ENCODE measurements at regions not wholly inside any gene's neighbourhood (a gene's known extent, or its start where the extent isn't known, plus 50 kb on each side); places are given as distances from the start of the nearest gene placed in this dataset.

GRCh38 chr13:107133950-107134349 lies 566.0 kb upstream of the ARGLU1 start:
- no peak for DNase-seq

GRCh38 chr13:107130566-107130965 lies 562.6 kb upstream of the ARGLU1 start:
- no peak for DNase-seq

DNA sequence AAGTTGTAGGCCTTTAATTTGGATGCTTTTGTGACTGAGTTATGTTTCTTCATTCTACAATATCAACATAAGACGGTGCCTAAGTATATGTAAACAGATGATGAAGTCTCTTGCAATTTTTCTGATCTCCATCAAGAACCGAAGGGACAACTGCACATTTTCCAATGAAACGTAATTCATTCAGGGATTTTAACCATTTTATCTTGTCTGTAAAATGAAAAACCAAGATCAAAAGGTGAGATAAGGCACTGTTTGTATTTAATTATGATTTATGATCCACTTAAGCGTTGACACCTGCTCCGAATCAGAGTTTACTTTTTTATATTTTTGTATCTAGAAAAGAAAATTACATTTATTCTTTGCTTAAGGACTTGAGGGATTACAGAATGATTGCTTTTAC lies 556.8 kb upstream of the ARGLU1 start:
- no peak for DNase-seq

- DNase-seq, result no peak
Observed at GRCh38 chr13:107124129-107124718, 556.3 kb upstream of the ARGLU1 start.

- DNase-seq, result no peak
Observed at GRCh38 chr13:107121793-107122192, 553.9 kb upstream of the ARGLU1 start.

- no peak for DNase-seq
Observed at GRCh38 chr13:107119989-107120881, 552.3 kb upstream of the ARGLU1 start.

DNA sequence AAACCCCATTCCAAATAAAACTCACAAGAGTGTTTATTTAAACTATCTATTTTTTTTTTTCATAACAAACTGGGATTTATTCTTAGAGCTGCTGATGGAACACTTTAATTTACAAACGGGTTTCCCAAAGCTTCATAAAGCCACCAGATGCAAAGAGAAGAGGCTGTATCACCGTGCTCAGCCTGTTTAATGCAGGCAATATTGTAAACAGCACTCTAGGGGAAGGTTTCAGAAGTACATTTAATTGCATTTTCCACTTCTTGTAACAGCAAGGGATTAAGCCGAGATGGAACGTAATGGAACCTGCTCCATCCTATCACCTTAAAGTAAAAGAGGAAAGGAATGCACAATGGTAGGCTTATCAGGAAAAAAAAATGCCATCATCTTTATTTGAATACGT lies 550.6 kb upstream of the ARGLU1 start:
- DNase-seq, result no peak

DNA sequence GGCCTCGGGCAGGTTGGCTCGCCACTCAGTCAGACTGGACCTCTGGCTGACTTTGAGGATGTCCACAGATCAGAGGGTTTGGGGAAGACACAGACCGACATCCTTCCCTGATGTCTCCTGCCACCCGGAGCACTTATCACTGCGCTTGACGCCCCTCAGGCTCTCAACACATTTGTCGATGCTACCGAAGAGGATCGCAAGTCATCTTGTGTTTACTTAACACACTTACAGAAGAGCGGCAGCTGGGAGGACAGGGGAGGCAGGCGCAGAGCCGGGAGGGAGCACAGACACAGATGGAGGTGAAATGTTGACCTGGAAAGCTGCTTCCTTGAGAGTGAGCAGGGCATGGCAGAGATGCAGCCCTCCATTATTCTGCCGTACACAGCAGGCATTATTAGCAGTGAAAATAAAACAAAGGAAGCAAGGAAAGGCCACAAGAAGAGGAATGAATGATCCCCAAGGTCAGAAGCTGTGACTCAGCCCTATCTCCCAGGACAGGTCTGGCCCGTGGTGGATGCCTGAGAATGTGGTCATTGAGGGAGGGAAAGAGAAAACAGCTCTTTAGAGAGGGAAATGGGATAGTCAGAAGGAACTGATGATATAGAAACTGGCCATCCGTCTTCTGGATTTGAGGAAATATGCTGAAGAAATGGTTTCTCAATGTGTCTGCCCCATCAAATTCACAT lies 549.5 kb upstream of the ARGLU1 start:
- no peak for DNase-seq

DNA sequence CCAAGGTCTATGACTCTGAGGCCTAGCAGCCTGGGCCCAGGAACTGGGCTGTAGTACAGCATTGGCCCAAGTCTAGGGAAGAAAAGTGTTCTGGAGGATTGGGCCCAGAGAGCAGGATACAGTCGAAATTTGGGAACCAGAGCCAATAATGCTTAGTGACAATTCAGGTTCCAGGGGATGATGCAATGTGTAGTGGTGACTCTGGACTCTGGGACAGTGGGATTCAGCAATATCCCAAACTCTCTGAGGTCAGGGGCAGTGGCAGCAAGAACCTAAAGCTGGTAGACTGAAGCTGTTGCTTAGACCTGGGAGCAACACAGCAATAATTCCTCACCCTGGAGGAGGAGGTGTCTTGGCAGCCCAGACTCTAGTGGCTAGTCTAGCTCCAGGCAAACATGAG lies 545.5 kb upstream of the ARGLU1 start:
- DNase-seq, result no peak

DNA sequence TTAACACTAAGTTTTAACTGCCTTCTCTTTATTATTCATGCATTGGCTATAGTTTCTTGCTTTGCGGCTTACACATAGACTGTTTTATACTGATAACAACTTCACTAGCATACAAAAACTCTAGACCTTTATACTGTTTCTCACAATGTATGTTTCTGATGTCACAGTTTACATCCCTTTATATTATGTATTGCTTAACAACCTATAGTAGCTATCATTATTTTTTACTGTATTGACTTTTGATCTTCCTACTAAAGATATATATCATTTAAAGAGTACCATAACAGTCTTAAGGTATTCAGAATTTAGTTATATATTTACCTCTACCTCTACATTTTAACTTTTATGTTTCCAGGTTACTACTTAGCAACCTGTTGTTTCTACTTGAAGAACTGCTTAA lies 543.3 kb upstream of the ARGLU1 start:
- DNase-seq, result no peak

DNA sequence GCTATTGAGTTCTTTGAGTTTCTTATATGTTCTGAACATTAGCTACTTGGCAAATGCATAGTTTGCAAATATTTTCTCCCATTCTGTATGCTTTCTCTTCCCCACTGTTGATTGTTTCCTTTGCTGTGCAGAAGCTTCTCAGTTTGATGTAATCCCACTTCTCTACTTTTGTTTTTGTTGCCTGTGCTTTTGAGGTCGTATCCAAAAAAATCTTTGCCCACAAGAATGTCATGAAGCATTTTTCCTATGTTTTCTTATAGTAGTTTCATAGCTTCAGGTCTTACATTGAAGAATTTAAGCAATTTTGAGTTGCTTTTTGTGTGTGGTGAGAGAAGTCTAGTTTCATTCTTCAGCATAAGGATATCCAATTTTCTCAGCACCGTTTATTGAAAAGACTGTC lies 536.7 kb upstream of the ARGLU1 start:
- DNase-seq, result no peak

DNA sequence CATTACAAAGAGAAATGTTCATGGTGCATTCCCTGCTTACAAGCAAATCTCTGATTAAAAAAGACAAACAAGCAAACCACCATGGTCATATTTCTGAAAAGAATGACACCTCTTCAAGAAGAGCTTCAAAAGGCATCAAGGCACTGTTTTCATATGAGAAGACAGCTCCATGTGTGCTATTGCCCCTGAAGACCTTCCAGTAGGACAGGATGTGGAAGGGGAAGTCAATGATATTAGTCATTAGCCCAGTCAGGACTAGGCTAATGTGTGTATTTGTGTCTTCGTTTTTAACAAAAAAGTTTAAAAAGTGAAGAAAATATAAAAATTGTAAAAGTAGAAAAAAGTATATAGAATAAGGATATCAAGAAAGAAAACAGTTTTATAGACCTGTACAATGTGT lies 534.7 kb upstream of the ARGLU1 start:
- DNase-seq, result no peak

DNA sequence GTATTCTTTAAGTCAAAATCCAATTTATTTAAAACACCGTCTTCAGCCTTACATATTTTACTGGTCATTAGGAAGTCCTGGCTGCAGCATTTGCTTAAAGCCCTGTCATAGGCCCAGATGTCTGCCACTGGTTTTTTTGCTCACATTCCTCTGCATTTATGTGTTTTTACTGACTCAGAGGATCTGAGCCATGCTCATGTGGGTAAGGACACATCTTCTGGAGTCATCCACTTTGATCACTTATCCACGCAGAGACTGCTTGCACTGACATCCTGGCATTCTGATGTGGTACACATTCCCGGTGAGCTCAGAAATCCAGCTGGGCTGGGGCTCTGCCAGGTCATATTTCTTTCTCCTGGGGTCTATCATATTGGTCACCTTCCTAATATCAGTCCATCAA lies 531.7 kb upstream of the ARGLU1 start:
- DNase-seq, result no peak

DNA sequence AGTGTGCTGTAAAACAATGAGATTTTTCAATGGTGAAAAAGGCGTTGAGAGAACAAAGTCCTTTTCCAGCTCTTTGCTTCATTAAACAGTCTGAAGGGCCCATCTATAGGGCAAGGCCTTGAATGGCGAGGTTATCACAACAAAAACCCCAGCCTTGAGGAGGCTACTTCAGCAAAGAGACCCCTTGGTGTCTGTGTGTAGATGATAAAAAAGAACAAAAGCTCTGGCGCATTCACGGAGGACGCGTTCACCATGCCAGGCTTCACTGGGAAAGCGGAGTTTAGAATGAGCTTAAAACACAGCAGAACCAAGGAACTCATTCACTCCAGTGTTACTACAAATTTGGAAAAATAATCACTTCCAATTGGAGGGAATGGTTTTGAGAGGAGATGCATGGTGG lies 530.0 kb upstream of the ARGLU1 start:
- DNase-seq, result no peak

DNA sequence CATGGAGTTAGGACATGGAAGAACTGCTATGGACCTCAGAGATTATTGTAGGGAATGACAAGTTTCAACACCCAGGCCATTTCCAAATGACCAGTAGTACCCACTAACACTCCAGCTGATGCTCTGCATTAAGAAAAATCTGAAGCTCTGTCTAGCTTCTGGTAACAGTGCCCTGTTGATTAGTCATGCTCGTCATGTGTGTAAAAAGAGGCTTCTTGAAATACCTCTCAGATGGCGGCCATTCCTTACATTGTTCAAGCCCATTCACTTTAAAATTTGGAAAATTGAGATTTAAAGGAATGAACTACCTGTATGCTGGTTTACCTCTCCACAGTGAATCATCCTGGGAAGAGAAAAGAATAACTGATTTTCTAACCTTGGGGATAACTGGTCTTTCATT lies 527.9 kb upstream of the ARGLU1 start:
- no peak for DNase-seq

DNA sequence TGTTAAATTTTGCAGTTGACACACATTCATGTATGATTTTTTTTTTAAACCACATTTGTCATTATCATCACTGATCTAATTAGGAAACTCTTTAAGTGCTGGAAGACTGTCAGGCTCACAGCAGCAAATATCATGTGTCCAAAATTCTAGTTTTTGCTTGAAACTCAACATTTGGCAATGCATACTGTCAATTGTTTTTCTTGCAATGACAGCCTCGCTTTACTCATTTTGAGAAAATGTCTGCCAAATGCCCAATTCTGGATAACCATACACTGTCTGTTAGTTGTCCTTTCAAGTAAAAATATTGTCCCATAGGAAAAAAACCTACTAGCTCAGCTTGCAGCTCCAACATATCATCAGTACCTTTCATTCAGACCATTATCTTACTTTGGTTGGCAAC lies 523.9 kb upstream of the ARGLU1 start:
- no peak for DNase-seq

- no peak for DNase-seq
Observed at GRCh38 chr13:107091428-107091827, 523.5 kb upstream of the ARGLU1 start.

DNA sequence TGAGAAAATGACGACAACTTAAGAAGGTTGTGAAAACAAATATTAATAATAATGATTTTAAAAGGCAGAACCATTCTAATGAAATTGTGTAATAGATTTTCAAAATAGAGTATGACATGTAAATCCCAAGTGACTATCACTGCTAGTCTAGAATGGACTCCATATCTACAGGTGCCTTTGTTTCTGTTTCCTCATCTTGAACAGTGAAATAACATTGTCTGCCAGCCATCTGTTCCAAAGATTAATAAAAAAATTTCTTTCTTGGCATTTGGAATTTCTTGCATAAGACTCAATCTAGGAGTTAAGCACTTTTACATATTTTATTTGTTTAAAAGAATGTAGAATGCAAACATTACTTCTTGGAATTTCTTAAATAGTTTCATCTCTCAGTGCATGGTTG lies 520.1 kb upstream of the ARGLU1 start:
- DNase-seq, result no peak

DNA sequence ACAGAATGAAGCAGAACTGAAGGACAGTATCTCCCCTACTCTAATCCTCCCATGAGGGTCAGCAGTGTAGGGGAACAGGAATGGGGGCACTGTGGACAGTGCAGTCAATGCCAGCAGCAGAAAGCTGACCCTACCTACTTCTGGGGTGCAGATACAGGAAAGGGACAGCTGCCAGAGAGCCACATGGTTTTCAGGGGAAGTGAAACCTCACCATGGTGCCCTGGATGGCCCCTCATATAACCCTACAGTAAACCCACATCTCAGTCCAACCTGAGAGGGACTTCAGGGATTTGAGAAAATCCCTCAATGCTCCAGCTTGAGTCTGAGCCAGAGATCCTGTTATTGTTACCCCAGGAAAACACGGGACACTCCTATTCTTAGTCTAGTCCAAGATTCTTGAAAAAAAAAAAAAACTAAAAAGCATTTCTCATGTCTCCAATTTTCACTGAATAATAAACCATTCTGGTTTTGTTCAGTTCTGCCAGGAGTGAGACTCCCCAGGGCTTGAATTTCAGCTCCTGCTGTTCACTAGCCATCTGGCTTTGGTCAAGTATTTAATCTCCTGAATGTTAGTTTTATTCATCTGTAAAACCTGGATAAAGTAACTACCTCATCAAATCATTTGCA lies 511.6 kb upstream of the ARGLU1 start:
- no peak for DNase-seq

GRCh38 chr13:107078229-107078765 lies 510.4 kb upstream of the ARGLU1 start:
- DNase-seq, result no peak

DNA sequence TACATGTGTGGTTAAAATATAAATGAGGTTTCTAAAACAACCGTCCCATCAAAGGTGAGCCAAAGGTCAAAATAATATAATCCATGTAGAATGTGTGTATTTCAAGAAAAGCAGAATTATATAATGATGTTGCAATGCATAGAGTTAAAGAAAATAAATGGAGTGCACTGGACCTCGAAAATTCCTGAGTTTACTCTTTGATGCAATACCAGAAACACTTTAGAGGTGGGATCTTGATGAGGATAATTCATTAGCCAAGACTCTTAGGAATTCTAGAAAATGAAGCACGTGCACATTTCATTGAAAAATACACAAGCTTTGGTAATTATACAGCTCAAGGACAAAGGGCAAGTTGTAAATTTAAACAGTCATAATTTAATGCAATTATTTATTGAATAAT lies 508.9 kb upstream of the ARGLU1 start:
- DNase-seq, result no peak

DNA sequence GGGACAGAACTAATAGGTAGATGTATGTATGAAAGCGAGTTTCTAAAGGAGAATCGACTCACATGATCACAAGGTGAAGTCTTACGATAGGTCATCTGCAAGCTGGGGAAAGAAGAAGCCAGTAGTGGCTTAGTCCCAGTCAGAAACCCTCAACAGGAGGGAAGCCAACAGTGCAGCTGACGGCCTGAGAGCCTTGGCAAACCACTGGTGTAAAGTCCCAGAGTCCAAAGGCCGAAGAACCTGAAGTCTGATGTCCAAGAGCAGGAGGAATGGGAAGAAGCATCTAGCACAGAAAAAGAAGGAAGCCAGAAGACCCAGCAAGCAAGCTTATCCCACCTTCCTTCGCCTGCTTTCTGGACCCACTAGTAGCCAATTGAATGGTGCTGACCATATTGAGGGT lies 507.6 kb upstream of the ARGLU1 start:
- no peak for DNase-seq

GRCh38 chr13:107070792-107071191 lies 502.9 kb upstream of the ARGLU1 start:
- DNase-seq, result no peak

All from activated naive CD4-positive, alpha-beta T cell (primary cell).